Kidney (tissue), 13 donors: ENCODE measurements at regions not wholly inside any gene's neighbourhood (a gene's known extent, or its start where the extent isn't known, plus 50 kb on each side); places are given as distances from the start of the nearest gene placed in this dataset.

Source experiments
- DNase-seq, 5 donors: peaks; one replicate each; pipeline ENCODE4 v3.0.0-alpha.2; 2013 to 2020
- FAIRE-seq: peaks from 2 replicates; lab custom pipeline; 2012; peaks lifted over from hg19 to GRCh38; lab: Jason Lieb, UNC
- H3K27ac ChIP-seq, 2 donors: one replicate each; pipeline ENCODE4 v1.7.0; 2013; ENCODE audit warnings: low read depth in 2 of 2, low read length in 2 of 2, inconsistent platforms in 1 of 2
- H3K27me3 ChIP-seq: one replicate; pipeline ENCODE4 v1.7.1; 2013; ENCODE audit warnings: low read length, inconsistent platforms; ENCODE audit not compliant: control insufficient read depth, insufficient read depth
- H3K36me3 ChIP-seq, 3 donors: one replicate each; pipeline versions ENCODE4 v1.7.0 to v1.7.1; 2013; ENCODE audit warnings: low read length in 3 of 3, control low read depth in 1 of 3, inconsistent platforms in 1 of 3; ENCODE audit not compliant: insufficient read depth in 3 of 3, control insufficient read depth in 2 of 3
- H3K4me1 ChIP-seq, 3 donors: one replicate each; pipeline versions ENCODE4 v1.7.0 to v1.7.1; 2013; ENCODE audit warnings: low read length in 3 of 3, inconsistent platforms in 1 of 3, low read depth in 1 of 3; ENCODE audit not compliant: control insufficient read depth in 2 of 3, insufficient read depth in 2 of 3
- H3K4me3 ChIP-seq, 3 donors: one replicate each; pipeline versions ENCODE4 v1.7.0 to v1.8.1; 2013; ENCODE audit warnings: low read length in 3 of 3, control low read depth in 1 of 3, inconsistent platforms in 1 of 3
- H3K9ac ChIP-seq, 3 donors: one replicate each; pipeline versions ENCODE4 v1.7.0 to v1.7.1; 2013; ENCODE audit warnings: low read length in 3 of 3, control low read depth in 1 of 3, inconsistent platforms in 1 of 3
- H3K9me3 ChIP-seq, 3 donors: one replicate each; pipeline versions ENCODE4 v1.7.0 to v1.7.1; 2013; ENCODE audit warnings: low read length in 3 of 3, control low read depth in 1 of 3, inconsistent platforms in 1 of 3; ENCODE audit not compliant: control insufficient read depth in 2 of 3, insufficient read depth in 1 of 3
- intact Hi-C: fragments of 100-400 bp; cut with DNase I; formaldehyde crosslinking; loops from one replicate; pipeline ENCODE4 v1.11.1; 2022
- TF ChIP-seq, protein P1 (sequence below): IDR thresholded peaks from 3 replicates; pipeline ENCODE4 v1.5.1; 2012; ENCODE audit warnings: mild to moderate bottlenecking, moderate library complexity, borderline replicate concordance; ENCODE audit not compliant: insufficient read depth; ENCODE audit errors: extremely low read depth
- donor health status: control.
- donor health status: control.
- donor health status: control.
- donor health status: control.
- donor health status: control.
- donor health status: DM: yes; HTN: yes; CAD: no.
- donor health status: Normal renal cell carcinoma (clear cell type).

DNA sequence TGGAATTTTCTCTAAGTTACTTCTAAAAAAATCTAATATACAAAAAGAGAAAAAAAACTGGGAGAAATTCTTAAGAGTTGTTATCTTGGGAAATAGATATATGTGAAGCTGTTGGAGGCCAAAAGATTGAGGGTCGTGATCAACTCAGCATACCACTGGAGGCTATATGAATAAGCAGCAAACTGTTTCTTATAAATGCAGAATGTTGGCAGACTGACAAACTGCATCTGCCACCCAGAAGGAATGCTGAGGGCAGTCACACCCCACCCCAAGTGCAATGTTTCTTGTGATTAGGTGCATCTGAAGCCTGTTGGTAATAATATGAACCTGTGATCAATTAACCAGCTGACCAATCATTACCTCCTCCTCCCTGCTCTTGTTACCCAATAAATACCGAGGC, 818.6 kb upstream of the MGAT4C start:
- FAIRE-seq (no peak), DNase-seq (no peak)
- TF ChIP-seq, protein P1, sequence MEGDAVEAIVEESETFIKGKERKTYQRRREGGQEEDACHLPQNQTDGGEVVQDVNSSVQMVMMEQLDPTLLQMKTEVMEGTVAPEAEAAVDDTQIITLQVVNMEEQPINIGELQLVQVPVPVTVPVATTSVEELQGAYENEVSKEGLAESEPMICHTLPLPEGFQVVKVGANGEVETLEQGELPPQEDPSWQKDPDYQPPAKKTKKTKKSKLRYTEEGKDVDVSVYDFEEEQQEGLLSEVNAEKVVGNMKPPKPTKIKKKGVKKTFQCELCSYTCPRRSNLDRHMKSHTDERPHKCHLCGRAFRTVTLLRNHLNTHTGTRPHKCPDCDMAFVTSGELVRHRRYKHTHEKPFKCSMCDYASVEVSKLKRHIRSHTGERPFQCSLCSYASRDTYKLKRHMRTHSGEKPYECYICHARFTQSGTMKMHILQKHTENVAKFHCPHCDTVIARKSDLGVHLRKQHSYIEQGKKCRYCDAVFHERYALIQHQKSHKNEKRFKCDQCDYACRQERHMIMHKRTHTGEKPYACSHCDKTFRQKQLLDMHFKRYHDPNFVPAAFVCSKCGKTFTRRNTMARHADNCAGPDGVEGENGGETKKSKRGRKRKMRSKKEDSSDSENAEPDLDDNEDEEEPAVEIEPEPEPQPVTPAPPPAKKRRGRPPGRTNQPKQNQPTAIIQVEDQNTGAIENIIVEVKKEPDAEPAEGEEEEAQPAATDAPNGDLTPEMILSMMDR, result no peak

DNA sequence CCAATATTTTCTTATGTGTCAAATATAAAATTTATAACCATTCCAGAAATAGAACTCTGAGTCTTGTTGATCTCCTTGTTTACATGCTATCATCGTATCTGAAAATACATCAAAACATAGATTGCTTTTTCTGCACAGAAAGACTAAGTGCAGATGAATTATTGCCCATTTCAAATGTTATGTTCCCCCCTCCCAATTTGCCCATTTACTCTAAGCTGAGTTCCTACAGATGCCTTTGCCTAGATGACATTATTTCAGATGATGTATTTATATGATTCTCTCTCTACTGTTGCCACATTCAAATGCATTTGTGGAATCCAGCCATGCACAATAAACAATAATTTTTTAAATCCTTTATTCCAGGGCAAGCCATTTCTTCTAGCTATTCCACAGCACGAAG, 810.1 kb upstream of the MGAT4C start:
- Histone ChIP-seq H3K27me3 (no peaks in the 10 kb centered on the region), H3K4me3 (no peak overlapping the region), H3K27ac (no peak overlapping the region), H3K36me3 (no peaks in the 10 kb centered on the region), H3K9me3 (no peaks in the 10 kb centered on the region), H3K9ac (no peak overlapping the region), H3K4me1 (no peaks in the 10 kb centered on the region)
- FAIRE-seq, result no peak
- TF ChIP-seq, protein P1, result no peak
- peak in 1 of 5 donors; percentile 0 for DNase-seq
- intact Hi-C loops, result no loop called here

More for the DNA sequence above, 818.6 kb upstream of the MGAT4C start:
- Histone ChIP-seq H3K4me1 (no peaks in the 10 kb centered on the region), H3K27me3 (no peaks in the 10 kb centered on the region), H3K9me3 (peaks cover 0 to 11% (median 2%) of the 10 kb centered on the region in 3 donors), H3K36me3 (no peaks in the 10 kb centered on the region), H3K4me3 (no peak overlapping the region), H3K27ac (no peak overlapping the region), H3K9ac (no peak overlapping the region)
- intact Hi-C loops, result no loop called here

DNA sequence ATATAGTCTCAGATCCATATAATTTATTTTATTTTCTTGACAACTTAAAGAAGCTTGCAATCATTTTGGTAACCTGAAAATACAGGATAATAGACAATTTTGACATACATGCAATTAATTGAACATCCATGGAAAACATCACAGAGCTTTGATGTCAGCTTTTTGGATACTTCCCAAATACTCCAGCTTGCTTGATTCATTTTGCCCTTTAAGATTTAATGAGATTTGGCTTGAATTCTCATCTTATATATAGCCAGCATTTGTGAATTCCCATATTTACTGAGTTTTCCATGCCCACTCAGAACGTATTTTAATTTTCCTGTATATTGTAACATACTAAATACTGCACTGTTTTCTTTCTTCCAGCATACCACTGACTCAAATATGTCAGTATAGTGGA, 803.0 kb upstream of the MGAT4C start:
- no peaks in the 10 kb centered on the region for H3K27me3 ChIP-seq
- intact Hi-C loops, result no loop called here
- H3K4me1 ChIP-seq, result no peaks in the 10 kb centered on the region
- no peaks in the 10 kb centered on the region for H3K36me3 ChIP-seq
- H3K9me3 ChIP-seq, result no peaks in the 10 kb centered on the region
- no peak overlapping the region for H3K27ac ChIP-seq
- TF ChIP-seq, protein P1, result no peak
- DNase-seq, result no peak
- no peak for FAIRE-seq
- no peak overlapping the region for H3K4me3 ChIP-seq
- H3K9ac ChIP-seq, result no peak overlapping the region

DNA sequence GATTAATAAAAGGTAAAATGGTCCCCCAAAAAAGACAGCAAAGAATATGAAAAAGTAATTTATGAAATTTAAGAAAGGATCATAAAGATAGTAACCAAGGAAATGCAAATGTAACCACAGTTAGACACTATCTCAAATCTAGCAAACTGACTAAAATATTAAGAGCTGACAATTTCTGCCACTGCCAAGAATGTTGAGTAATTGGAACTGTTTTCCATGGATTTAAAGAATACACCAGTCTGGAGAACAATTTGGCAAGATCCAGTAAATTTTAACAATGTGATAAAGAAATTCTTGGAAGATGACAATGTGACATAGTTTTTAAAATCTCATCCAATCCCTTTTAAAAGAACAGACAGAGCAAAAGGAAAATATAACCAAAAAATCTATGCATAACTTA, 798.0 kb upstream of the MGAT4C start:
- DNase-seq, result no peak
- Histone ChIP-seq H3K27ac (no peak overlapping the region), H3K4me1 (no peaks in the 10 kb centered on the region), H3K9me3 (no peaks in the 10 kb centered on the region), H3K9ac (no peak overlapping the region), H3K4me3 (no peak overlapping the region), H3K27me3 (no peaks in the 10 kb centered on the region), H3K36me3 (no peaks in the 10 kb centered on the region)
- intact Hi-C loops, result no loop called here
- FAIRE-seq, result no peak
- TF ChIP-seq, protein P1, result no peak
